GM23338 (cell line): ENCODE measurements at regions not wholly inside any gene's neighbourhood (a gene's known extent, or its start where the extent isn't known, plus 50 kb on each side); places are given as distances from the start of the nearest gene placed in this dataset.

Experiments
- ATAC-seq: fragments of 200-7000 bp; cut with Tn5 transposase; 3 replicates; pipeline ENCODE4 v1.9.1; 2020
- DNase-seq: peaks from one replicate; pipeline ENCODE4 v3.0.0-alpha.2; 2015; ENCODE audit warnings: low spot score
- H2AFZ ChIP-seq: fragments of 200-600 bp; sonication (generic); 2 replicates; pipeline ENCODE4 v1.8.0; 2016; ENCODE audit warnings: antibody characterized with exemption, mild to moderate bottlenecking, moderate library complexity
- H3F3A ChIP-seq: fragments of 200-600 bp; sonication (generic); replicated peaks from 2 replicates; pipeline ENCODE4 v1.8.0; 2017; ENCODE audit warnings: antibody characterized with exemption, mixed run types, low read depth
- H3K27ac ChIP-seq: fragments of 200-600 bp; sonication (generic); 2 replicates; pipeline ENCODE4 v1.6.1; 2016; ENCODE audit warnings: low read depth
- H3K27me3 ChIP-seq: fragments of 200-600 bp; sonication (generic); 2 replicates; pipeline ENCODE4 v1.8.0; 2016; ENCODE audit warnings: mild to moderate bottlenecking, mixed run types, moderate library complexity; ENCODE audit not compliant: insufficient read depth
- H3K36me3 ChIP-seq: fragments of 200-600 bp; sonication (generic); 2 replicates; pipeline ENCODE4 v1.8.0; 2016; ENCODE audit warnings: mild to moderate bottlenecking; ENCODE audit not compliant: insufficient read depth
- H3K4me1 ChIP-seq: fragments of 200-600 bp; sonication (generic); 2 replicates; pipeline ENCODE4 v1.8.0; 2016; ENCODE audit warnings: mild to moderate bottlenecking, moderate library complexity; ENCODE audit not compliant: insufficient read depth
- H3K4me2 ChIP-seq: fragments of 200-600 bp; sonication (generic); 2 replicates; pipeline ENCODE4 v1.7.1; 2017; ENCODE audit warnings: mixed run types
- H3K4me3 ChIP-seq: fragments of 200-600 bp; sonication (generic); 2 replicates; pipeline ENCODE4 v1.6.1; 2016; ENCODE audit warnings: mixed run types
- H3K79me2 ChIP-seq: fragments of 200-600 bp; sonication (generic); replicated peaks from 2 replicates; pipeline ENCODE4 v1.8.0; 2017; ENCODE audit warnings: mild to moderate bottlenecking; ENCODE audit not compliant: insufficient read depth
- H3K9me2 ChIP-seq: fragments of 200-600 bp; sonication (generic); 2 replicates; pipeline ENCODE4 v1.8.0; 2017; ENCODE audit not compliant: insufficient read depth
- H4K20me1 ChIP-seq: fragments of 200-600 bp; sonication (generic); replicated peaks from 2 replicates; pipeline ENCODE4 v1.8.0; 2017; ENCODE audit warnings: mild to moderate bottlenecking; ENCODE audit not compliant: insufficient read depth
- H3K27ac Mint-ChIP-seq: 2 replicates; pipeline ENCODE4 v1.8.0; 2020; ENCODE audit warnings: inconsistent platforms, mild to moderate bottlenecking, moderate library complexity, mixed read lengths
- H3K27me3 Mint-ChIP-seq: 3 replicates; pipeline ENCODE4 v1.8.0; 2022; ENCODE audit warnings: low read depth, mild to moderate bottlenecking, moderate library complexity, mixed read lengths, inconsistent platforms; ENCODE audit not compliant: insufficient read depth, poor library complexity
- H3K36me3 Mint-ChIP-seq: 3 replicates; pipeline ENCODE4 v1.8.0; 2021; ENCODE audit warnings: low read depth, mild to moderate bottlenecking, inconsistent platforms, moderate library complexity, mixed read lengths
- H3K4me1 Mint-ChIP-seq: 3 replicates; pipeline ENCODE4 v1.8.0; 2020; ENCODE audit warnings: mild to moderate bottlenecking, inconsistent platforms, mixed read lengths
- H3K4me3 Mint-ChIP-seq: 3 replicates; pipeline ENCODE4 v1.8.0; 2021; ENCODE audit warnings: moderate library complexity, mild to moderate bottlenecking, inconsistent platforms, mixed read lengths
- H3K9me3 Mint-ChIP-seq: 3 replicates; pipeline ENCODE4 v1.8.0; 2020; ENCODE audit warnings: moderate library complexity, mild to moderate bottlenecking, inconsistent platforms, mixed read lengths
- CREB1 ChIP-seq: fragments of 250-450 bp; sonication (Bioruptor Pico); IDR thresholded peaks from 2 replicates; pipeline ENCODE4 v1.5.0; 2020; ENCODE audit warnings: low read depth, mild to moderate bottlenecking, moderate library complexity
- EZH2 ChIP-seq: fragments of 200-600 bp; sonication (generic); IDR thresholded peaks from one replicate; pipeline ENCODE4 v1.8.0; 2017; ENCODE audit warnings: antibody characterized with exemption, mild to moderate bottlenecking, low read depth; ENCODE audit not compliant: unreplicated experiment
- EZH2phosphoT487 ChIP-seq: fragments of 200-600 bp; sonication (generic); IDR thresholded peaks from one replicate; pipeline ENCODE4 v1.8.1; 2018; ENCODE audit warnings: antibody characterized with exemption; ENCODE audit not compliant: unreplicated experiment
- JUNB ChIP-seq: IDR thresholded peaks from one replicate; pipeline ENCODE4 v1.6.1; 2016; ENCODE audit warnings: antibody characterized with exemption; ENCODE audit not compliant: unreplicated experiment
- NANOG ChIP-seq: IDR thresholded peaks from 2 replicates; pipeline ENCODE4 v1.6.1; 2016; ENCODE audit warnings: antibody characterized with exemption, borderline replicate concordance
- POLR2AphosphoS5 ChIP-seq: IDR thresholded peaks from 2 replicates; pipeline ENCODE4 v1.6.1; 2016; ENCODE audit warnings: antibody characterized with exemption, low read depth
- STAT1 ChIP-seq: IDR thresholded peaks from one replicate; pipeline ENCODE4 v1.6.1; 2016; ENCODE audit warnings: antibody characterized with exemption; ENCODE audit not compliant: unreplicated experiment
- ZNF114 ChIP-seq: fragments of 250-450 bp; sonication (Bioruptor Pico); IDR thresholded peaks from 2 replicates; pipeline ENCODE4 v1.5.0; 2020; ENCODE audit warnings: mild to moderate bottlenecking, moderate library complexity
- ZNF331 ChIP-seq: fragments of 250-450 bp; sonication (Bioruptor Pico); IDR thresholded peaks from 2 replicates; pipeline ENCODE4 v1.5.0; 2020; ENCODE audit warnings: low read depth, mild to moderate bottlenecking, moderate library complexity
- TF ChIP-seq, protein P1 (sequence below): IDR thresholded peaks from 2 replicates; pipeline ENCODE4 v1.6.1; 2016; ENCODE audit warnings: antibody characterized with exemption
- TF ChIP-seq, protein P2 (sequence below), 2 experiments: fragments of 200-600 bp in 1 of 2; sonication (generic) in 1 of 2; conservative IDR thresholded peaks; 2 replicates each; pipeline versions ENCODE4 v1.5.1 to v1.6.1; 2016 to 2017; ENCODE audit warnings: antibody characterized with exemption in 2 of 2, low read depth in 2 of 2, mild to moderate bottlenecking in 2 of 2, moderate library complexity in 1 of 2
- TF ChIP-seq, protein P3 (sequence below): IDR thresholded peaks from one replicate; pipeline ENCODE4 v1.6.1; 2018; ENCODE audit warnings: antibody characterized with exemption; ENCODE audit not compliant: unreplicated experiment

DNA sequence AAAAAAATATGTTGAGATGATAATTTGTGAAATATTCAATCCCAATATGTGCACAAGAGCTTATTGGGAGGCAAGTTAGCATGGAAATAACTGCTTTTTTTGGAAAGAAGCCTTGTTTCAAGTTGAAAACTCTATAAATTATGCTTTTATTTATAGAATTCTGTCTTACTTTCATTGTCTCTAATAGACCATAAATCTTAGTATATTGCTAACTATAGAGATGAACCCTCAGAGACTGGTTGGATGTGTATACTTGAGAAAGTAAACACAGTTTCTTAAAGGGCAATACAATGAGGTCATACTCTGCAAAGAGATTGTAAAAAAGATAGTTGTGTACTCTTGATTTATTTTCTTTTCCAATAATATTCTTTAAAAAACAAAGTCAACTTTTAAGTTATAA is 530.3 kb downstream of the SPATA31D1 start:
- no peaks in the 10 kb centered on the region for H3K79me2 ChIP-seq
- no peak overlapping the region for H3K4me3 Mint-ChIP-seq
- no peaks in the 10 kb centered on the region; the same call in 1 of the 2 replicates for H4K20me1 ChIP-seq
- H3K27ac ChIP-seq = no peak overlapping the region
- H3K4me1 ChIP-seq = no peaks in the 10 kb centered on the region
- no peak overlapping the region for H3K4me3 ChIP-seq
- H3K36me3 ChIP-seq = no peaks in the 10 kb centered on the region
- no peak for ATAC-seq
- H3K4me2 ChIP-seq = no peak overlapping the region
- no peak for TF ChIP-seq NANOG
- TF ChIP-seq, protein P1, sequence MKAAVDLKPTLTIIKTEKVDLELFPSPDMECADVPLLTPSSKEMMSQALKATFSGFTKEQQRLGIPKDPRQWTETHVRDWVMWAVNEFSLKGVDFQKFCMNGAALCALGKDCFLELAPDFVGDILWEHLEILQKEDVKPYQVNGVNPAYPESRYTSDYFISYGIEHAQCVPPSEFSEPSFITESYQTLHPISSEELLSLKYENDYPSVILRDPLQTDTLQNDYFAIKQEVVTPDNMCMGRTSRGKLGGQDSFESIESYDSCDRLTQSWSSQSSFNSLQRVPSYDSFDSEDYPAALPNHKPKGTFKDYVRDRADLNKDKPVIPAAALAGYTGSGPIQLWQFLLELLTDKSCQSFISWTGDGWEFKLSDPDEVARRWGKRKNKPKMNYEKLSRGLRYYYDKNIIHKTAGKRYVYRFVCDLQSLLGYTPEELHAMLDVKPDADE = no peak
- TF ChIP-seq, protein P2, sequence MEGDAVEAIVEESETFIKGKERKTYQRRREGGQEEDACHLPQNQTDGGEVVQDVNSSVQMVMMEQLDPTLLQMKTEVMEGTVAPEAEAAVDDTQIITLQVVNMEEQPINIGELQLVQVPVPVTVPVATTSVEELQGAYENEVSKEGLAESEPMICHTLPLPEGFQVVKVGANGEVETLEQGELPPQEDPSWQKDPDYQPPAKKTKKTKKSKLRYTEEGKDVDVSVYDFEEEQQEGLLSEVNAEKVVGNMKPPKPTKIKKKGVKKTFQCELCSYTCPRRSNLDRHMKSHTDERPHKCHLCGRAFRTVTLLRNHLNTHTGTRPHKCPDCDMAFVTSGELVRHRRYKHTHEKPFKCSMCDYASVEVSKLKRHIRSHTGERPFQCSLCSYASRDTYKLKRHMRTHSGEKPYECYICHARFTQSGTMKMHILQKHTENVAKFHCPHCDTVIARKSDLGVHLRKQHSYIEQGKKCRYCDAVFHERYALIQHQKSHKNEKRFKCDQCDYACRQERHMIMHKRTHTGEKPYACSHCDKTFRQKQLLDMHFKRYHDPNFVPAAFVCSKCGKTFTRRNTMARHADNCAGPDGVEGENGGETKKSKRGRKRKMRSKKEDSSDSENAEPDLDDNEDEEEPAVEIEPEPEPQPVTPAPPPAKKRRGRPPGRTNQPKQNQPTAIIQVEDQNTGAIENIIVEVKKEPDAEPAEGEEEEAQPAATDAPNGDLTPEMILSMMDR (conservative IDR thresholded peaks at IDR 0.05; ENCODE audit: low read depth in 2 of 2) = no peak
- no peak for TF ChIP-seq ZNF114 (CRISPR knock-in tag)
- H3F3A ChIP-seq = no peaks in the 10 kb centered on the region
- DNase-seq = no peak
- H3K4me1 Mint-ChIP-seq = no peaks in the 10 kb centered on the region
- H3K27me3 Mint-ChIP-seq = no peaks in the 10 kb centered on the region
- H3K9me2 ChIP-seq = peaks cover 5% of the 10 kb centered on the region; the same call in 1 of the 2 replicates
- H3K27me3 ChIP-seq = no peaks in the 10 kb centered on the region
- no peaks in the 10 kb centered on the region for H3K9me3 Mint-ChIP-seq
- no peak overlapping the region for H3K27ac Mint-ChIP-seq
- H2AFZ ChIP-seq = no peak overlapping the region
- no peaks in the 10 kb centered on the region for H3K36me3 Mint-ChIP-seq

DNA sequence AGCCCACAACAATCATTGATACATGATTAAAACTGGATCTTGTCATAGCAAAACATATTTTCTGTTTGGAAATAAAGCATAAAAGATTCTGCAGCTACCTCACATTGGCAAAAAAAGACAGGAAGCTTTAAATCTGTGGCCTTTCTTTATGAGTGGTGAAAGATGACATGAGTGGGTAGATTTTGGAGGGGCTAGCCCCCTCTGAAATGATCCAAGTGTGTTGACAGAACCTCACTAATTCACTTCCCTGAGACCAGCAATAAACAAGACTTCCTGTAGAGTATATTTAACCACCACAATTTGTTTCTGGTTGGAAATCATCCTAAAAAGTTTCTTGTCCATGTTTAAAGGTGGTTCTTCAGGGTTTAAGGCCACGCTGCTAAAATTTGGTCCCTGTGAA is 530.8 kb downstream of the SPATA31D1 start:
- Histone ChIP-seq H3K4me2 (no peak overlapping the region), H3F3A (no peaks in the 10 kb centered on the region), H3K79me2 (no peaks in the 10 kb centered on the region), H3K27ac (no peak overlapping the region), H3K9me2 (peaks cover 6% of the 10 kb centered on the region; the same call in 1 of the 2 replicates), H3K27me3 (no peaks in the 10 kb centered on the region), H2AFZ (no peak overlapping the region), H3K4me3 (no peak overlapping the region), H3K36me3 (no peaks in the 10 kb centered on the region), H3K4me1 (no peaks in the 10 kb centered on the region), H4K20me1 (no peaks in the 10 kb centered on the region; the same call in 1 of the 2 replicates)
- Mint-ChIP-seq H3K36me3 (no peaks in the 10 kb centered on the region), H3K27me3 (no peaks in the 10 kb centered on the region), H3K27ac (no peak overlapping the region), H3K4me1 (no peaks in the 10 kb centered on the region), H3K9me3 (no peaks in the 10 kb centered on the region), H3K4me3 (no peak overlapping the region)
- DNase-seq (no peak), ATAC-seq (no peak)
- TF ChIP-seq, protein P1 = no peak
- TF ChIP-seq NANOG (no peak), STAT1 (no peak), JUNB (no peak), ZNF331 (CRISPR knock-in tag) (no peak), EZH2phosphoT487 (no peak), CREB1 (CRISPR knock-in tag) (no peak), POLR2AphosphoS5 (no peak), EZH2 (no peak), ZNF114 (CRISPR knock-in tag) (no peak)
- TF ChIP-seq, protein P2 (conservative IDR thresholded peaks at IDR 0.05; ENCODE audit: low read depth in 2 of 2) = no peak
- TF ChIP-seq, protein P3, sequence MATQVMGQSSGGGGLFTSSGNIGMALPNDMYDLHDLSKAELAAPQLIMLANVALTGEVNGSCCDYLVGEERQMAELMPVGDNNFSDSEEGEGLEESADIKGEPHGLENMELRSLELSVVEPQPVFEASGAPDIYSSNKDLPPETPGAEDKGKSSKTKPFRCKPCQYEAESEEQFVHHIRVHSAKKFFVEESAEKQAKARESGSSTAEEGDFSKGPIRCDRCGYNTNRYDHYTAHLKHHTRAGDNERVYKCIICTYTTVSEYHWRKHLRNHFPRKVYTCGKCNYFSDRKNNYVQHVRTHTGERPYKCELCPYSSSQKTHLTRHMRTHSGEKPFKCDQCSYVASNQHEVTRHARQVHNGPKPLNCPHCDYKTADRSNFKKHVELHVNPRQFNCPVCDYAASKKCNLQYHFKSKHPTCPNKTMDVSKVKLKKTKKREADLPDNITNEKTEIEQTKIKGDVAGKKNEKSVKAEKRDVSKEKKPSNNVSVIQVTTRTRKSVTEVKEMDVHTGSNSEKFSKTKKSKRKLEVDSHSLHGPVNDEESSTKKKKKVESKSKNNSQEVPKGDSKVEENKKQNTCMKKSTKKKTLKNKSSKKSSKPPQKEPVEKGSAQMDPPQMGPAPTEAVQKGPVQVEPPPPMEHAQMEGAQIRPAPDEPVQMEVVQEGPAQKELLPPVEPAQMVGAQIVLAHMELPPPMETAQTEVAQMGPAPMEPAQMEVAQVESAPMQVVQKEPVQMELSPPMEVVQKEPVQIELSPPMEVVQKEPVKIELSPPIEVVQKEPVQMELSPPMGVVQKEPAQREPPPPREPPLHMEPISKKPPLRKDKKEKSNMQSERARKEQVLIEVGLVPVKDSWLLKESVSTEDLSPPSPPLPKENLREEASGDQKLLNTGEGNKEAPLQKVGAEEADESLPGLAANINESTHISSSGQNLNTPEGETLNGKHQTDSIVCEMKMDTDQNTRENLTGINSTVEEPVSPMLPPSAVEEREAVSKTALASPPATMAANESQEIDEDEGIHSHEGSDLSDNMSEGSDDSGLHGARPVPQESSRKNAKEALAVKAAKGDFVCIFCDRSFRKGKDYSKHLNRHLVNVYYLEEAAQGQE = no peak
